SW480 (cell line): ENCODE measurements at regions not wholly inside any gene's neighbourhood (a gene's known extent, or its start where the extent isn't known, plus 50 kb on each side); places are given as distances from the start of the nearest gene placed in this dataset.

Source experiments
- DNase-seq: peaks from one replicate; pipeline ENCODE4 v3.0.0-alpha.2; 2016; ENCODE audit warnings: low spot score

DNA sequence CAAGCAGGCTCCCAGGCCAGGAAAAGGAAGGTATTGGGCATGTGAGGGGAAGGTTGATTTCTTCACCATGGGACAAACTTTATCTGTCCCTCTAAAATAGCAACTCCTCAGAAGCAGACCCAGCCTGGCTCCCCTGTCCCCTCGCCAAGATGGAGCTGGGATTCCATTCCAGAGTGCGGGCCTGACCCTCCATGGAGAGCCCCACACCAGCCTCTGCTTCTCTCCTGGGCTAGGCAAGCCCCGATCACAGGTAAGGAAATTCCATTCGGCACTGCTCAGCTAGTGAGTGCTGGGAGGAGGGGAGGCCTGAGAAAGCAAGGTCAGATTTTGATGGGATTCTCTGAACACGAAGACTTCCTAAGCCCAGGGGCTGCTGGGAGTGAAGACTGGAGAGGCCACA is 98.4 kb downstream of the EFNB1 start:
- DNase-seq: no peak

DNA sequence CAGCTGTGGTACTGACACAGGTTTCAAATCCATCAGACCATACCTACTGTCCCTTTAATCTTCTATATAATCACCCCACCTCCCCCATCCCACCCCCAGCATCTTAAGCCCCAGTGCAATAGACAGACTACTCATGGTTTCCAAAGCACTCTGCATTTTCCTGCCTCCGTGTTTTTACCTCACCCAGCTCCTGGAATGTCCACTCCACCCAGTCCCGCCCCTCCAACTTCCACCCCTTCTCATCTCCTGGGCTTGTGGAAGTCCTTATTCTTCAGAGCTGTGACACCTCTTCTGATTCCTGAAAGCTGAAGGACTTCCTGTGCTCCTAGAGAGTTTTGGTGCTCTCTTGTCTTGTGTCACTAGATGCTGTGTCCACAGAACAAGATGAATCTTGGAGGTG is 94.3 kb downstream of the EFNB1 start:
- no peak for DNase-seq

DNA sequence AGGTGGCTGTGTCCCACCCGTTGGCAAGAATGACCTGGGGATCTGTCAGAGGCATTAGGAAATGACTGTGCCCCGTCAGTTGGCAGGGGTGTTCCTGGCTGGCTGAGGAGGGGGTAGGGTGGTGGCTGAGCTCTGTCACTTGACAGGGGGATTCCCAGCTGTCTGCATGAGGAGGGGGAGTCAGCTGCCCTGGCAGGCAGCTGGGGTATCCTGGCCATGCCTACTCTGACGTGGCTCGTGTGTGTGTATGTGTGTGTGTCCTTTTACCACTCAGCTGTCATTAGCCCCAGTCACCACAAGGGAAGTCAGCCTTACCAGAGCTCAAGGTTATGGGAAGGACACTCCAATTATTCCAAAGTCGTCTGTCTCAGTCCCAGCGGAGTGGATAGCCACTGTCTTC is 93.2 kb downstream of the EFNB1 start:
- no peak for DNase-seq

DNA sequence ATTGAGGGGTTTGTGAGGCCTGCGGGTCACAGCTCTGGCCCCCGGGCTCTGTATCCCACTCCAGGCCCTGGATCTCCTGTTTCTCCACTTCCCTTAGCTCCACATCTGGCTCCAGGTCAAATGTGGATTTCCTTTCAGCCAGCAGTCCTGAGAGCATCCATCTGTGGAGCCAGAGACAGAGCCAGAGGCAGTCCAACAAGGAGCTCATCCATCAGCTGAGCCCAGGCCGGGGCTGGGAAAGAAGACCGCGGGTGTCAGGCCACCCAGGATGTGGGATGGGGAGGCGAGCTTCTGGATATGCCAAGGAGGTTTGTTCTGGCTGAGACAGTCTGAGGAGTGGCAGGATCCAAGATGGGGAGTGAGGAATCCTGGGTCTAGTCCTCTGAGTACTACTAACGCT is 91.7 kb downstream of the EFNB1 start:
- DNase-seq: no peak

DNA sequence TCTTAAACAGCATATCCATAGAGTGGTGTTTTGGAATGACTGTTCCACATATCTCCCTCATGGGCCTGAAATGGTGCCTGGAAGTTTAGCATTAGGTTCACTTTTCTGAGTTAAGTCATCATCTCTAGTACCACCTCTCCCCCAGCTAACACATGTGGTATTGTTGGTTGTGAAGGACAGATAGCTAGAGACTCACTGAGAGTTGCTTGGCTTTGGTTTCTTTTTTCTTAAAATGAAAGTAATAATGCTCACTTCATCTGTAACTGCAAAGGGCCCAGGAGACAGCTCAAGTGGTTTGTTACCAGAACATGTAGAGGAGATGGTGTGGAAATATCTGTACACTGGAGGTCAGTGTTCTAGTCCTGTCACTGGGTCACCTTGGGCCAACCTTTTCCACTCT is 90.9 kb downstream of the EFNB1 start:
- no peak for DNase-seq

DNA sequence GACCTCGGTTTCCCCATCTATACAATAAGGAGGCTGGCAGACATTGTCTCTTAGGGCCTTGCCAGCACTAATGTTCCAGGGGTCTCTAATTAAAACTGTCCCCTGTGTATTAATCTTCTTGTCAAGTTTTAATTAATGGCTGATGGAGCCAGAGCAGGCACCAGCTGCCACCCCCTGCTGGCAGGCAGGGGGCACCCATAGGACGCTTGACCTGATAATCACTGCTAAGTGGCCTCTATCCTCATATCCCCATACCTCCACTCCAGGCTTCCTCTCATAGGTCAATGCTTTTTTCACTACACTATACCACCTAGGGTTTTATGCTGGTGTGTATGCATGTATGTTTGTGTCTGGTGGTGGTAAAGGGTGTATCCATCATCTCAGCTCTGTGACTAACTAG is 89.4 kb downstream of the EFNB1 start:
- DNase-seq: no peak

DNA sequence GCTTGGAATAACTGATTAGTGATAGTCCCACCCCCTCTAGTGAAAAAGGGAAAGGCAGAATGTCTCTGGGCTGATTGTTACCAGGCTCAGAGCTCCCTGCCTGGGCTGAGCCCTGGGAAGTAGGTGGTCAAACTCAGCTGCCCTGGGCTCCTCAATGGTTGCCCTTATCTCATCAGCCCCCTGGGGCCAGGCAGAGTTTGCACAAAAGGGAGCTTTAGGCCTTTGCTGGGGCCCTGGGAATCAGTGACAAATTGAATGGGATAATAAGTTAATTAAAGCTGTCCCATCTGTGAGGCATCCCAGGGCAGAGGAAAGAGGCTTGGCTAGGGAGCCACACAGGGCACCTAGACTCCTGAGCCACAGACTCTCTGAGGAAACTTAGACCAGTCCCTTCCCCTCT is 89.0 kb downstream of the EFNB1 start:
- no peak for DNase-seq

DNA sequence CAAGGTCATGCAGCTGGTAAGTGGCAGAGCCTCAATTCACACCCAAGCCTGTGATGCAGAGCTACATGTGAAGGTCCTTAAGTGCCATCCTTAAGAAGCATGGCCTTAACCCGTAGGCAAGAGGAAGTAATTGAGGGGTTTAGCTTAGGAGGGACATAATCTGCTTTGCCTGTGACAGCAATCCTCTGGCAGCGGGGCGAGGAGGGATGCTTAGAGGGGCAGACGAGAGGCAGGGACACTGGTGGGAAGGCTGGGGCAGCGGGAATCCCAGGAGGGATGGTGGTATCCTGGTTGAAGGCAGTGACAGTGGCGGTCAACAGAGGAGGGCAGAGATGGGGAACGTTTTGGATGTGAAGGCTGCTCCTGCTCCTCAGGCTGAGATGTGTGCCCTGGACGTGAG is 88.1 kb downstream of the EFNB1 start:
- no peak for DNase-seq

DNA sequence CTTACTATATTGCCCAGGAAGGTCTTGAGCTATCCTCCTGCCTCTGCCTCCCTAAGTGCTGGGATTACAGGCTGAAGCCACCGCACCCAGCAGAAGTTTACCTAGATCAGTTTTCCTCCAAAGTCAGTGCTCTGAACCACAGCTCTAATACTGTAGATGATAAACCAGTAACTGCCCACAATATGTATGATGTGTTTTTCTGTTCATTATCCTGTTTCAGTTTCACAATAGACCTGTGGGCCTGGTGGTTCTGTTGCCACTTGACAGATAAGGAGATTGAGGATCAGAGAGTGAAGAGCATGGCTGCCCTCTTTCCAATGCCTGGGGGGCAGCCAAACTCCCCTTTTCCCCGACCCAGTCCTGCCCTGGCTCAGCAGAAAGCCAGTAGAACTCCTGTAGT is 87.0 kb downstream of the EFNB1 start:
- no peak for DNase-seq

DNA sequence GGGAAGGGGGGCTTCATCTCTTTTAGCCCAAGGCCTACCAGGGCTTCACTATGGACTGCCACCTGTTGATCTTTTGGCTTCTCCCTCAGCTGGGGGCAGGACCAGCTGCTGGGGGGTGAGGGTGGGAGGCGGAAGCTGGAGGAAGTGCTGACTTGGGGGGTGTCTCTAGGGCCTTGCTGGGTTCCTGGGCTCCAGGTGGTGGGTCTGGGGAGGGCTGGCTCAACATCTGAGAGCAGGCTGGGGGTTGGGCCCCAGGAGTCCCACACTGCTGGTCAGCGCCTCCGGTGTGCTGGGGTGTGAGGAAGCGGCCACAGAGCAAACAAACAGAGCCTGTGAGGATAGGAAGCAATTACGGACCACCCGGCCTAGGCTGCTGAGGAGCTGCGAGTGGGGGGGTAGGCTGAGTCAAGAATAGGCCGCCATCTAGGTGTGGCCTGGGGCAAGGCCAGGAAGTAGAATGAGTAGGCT is 85.7 kb downstream of the EFNB1 start:
- DNase-seq: no peak

DNA sequence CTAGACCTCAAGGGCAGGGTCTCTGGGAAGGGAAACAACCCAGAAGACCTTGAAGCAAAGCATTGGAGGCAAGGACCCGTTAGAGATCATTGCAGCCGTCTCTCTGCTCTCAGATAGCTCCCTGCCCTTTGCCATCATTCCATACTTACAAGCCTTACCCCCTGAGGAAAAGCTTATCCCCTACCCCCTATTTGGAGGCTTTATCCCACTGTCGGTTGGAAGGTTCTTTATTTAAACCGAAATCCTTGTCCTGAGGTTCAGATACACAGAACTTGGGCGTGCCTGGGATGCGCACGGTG is 84.4 kb downstream of the EFNB1 start:
- DNase-seq: no peak

DNA sequence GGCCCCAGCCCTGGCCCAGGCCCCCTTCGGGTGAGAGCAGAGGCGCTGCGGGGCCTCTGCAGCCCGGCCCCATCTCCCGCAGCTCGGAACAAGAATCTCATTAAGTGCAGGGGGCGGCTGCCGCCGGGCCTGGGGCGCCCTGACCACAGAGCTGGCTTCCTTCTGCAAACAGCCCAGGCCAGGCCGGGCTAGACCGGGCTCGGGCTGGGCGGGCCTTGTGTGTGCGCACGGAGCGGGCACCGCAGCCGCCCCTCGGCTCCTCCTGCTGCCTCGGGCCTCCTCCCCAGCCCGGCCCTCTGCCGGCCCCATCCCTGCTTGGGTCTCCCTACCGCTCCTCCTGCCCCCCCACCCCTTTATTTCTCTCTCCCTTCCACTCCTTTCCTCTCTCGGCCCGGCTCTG is 83.3 kb downstream of the EFNB1 start:
- no peak for DNase-seq

DNA sequence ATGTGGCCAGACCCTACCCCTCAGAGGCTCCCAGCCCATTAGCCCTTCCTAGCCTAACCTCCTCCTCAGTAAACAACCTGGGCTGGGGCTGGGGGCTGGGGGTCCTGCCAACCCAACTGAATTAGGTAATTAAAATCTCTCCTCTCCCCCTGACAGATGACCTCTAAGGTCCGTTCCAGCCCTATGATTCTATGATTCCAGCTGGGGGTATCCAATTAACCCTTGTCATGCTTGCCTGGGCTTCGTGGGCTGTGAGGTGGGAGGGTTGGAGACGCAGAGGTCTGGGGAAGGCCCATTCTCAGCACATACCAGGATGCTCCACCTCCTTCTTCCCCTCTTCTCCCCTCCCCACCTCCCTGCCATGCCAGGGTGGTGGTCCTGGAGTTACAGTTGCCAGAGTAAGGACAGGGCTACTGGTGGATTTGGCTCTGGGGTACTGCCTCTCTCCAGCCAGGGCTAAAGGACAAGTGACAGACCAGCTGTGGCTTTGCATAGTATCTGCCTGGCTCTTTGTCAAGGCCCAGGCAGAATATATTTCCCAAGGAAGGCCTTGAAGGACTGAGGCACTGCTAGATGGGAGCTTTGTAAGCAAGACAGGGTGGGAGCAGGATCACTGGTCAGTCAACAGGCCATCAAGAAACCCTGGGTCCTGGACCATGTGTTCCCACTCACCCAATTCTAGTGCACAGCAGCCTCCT is 82.1 kb downstream of the EFNB1 start:
- no peak for DNase-seq

DNA sequence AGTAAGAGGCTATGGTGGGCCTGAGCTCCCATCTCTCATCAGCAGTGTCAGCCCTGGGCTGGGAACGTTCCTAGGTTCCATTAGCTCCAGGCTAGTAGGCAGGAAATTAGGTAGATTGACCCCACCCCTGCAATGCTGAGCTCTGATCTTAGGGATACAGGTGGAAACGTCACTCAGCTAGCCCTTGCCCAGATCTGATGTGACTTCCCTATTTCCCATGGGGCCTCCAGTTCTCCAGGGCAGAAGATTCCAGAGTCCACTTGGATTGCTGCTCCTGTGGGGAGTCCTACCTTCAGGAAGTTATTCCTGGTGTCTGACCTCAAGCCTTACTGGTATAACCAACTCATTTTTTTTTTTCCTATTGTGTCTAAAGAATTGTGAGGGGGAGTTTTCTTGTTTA is 81.1 kb downstream of the EFNB1 start:
- DNase-seq: no peak

DNA sequence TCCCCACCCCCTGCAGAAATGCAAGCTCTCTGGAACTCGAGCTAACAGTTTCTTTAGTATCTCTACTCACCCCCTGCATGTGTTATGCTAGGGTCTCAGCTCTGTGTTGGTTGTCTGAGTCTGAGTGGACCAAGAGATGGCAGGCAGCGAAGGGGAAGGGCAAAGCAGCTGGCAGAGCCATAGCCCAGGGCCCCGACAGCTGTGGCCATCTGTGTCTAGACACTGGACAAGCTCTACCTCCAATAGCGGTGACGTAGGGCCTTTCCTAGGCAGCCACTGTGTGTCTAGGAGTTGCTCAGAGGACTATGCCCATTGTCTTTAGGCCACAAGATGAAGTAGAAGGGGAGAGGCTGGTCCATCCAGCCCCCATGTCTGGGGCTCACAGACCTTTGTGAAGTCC is 79.2 kb downstream of the EFNB1 start:
- no peak for DNase-seq

DNA sequence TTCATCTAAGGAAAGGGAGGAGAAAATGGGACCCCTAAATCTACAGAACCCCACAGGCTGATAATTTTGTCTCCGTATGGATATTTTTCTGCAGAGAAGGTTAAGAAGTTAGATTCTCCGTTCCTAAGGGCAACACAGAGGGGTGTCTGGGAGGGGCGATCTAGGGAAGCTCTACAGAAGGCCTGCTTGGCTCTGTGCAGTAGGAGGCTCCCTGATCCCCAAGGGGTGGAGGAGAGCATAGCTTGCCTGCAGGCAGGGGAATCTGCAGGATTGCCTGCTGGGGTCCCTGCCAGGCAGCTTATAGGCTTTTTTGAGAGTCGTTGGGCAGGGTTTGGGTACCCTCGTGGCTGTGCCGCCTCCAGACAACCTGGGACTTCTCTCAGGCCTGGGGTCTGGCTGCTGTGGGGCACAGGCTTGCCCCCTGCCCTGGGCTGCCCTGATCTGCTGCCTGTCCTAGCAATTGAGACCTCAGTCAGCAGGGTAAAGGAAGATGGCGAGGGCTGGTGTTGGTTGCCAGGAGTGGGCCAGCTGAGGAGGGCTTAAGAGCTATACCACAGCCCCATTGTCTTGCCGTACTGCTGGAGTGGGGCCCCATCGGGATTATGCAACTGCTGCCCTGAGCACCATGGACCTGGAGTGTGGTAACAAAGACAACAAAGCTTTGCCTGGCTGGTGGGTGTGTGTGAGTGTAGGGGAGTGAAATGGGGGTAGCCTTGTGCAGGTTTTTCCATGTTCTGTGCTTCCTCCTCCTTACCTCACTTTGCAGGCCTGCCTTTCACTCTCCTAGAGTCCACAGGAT is 74.1 kb downstream of the EFNB1 start:
- no peak for DNase-seq

DNA sequence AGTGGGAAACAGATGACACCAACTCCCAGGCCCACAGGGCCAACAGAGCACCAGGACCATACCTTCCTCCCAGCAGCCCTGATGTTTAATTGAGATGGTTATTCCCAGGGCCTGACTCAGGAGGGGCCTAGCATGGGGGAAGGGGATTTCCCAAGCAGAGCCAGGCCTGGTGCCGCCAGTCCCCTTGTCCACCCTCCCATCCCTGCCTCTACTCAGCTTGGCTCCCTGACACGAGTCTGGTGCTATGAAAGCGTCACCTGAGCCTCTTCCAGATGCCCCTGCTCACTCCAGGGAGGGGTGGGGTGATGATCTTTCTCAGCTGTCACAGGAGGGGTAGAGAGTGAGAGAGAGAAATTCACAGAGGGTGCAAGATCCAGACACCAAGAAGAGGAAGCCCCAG is 72.7 kb downstream of the EFNB1 start:
- DNase-seq: no peak

DNA sequence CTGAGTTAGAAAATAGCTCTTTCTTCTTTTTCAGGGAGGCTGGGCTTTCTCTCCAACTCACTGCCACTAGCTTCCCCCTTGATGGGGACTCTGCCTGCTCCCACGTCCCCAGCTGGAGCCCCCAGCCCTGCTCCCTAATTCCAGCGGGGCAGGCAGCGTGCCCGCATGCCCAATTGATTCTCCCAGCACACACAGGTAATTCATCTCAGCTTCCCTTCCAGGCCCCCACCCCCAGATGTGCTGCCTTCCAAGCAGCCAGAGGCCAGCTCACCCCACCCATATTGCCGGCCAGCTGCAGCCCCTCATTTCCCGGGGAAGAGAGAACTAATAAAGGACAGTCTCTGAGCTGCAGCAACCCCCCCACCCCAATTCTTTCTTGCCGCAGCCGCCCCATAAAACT is 69.8 kb downstream of the EFNB1 start:
- DNase-seq: no peak

DNA sequence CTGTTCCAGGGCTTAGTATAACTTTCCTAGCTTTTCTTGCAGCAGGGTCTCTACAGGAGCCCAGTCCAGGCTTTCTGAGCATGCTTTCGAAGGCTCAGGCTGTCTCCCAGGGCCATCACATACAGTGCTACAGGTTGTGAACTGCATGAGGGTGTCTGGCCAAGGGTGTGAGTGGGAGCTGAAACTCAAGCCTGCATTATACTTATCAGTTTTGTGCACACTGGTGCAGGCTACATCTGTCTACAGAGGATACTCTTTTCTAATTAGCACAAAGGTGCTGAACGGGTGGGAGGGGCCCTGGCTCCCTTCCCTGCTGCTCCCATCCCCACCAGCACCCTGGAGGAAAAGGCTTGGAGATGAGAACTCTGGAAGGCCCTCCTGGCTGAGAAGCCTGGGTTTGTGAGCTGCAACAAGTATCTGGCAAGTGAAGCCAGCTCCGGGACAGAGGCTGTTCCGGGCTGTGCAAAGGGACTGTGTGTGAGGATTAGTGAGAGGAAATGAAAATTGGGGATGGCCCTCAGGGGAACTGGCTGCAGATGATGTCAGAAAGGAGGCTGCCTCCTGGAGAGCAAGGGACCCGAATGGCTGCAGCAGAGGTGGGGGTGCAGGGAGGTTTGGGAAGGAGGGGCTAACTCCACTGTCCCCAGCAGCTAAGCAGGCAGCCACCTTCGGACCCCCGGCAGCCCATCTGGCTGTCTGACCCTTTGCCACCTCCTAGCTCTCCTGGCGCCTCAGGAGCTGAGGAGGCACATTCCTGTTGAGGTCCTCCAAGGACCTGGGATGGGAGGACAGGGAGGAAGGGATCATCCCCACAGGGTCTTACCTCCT is 68.5 kb downstream of the EFNB1 start:
- DNase-seq: no peak

DNA sequence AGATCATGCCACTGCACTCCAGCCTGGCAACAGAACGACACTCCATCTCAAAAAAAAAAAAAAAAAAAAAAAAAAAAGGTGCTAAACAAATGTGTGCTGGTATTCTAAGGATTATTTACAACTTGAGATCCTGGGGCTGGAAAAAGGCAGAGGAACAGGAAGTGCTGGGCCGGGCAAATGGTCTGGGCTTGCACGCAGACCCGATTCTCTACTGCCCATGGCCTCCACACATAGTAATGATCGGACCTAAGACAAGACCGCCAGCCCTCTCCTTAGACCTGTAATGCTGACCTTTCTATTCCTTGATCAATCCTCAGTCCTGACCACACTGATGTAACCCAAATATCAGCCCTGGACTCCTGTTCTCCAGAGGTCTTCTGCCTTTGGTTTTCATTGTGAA is 67.8 kb downstream of the EFNB1 start:
- no peak for DNase-seq

DNA sequence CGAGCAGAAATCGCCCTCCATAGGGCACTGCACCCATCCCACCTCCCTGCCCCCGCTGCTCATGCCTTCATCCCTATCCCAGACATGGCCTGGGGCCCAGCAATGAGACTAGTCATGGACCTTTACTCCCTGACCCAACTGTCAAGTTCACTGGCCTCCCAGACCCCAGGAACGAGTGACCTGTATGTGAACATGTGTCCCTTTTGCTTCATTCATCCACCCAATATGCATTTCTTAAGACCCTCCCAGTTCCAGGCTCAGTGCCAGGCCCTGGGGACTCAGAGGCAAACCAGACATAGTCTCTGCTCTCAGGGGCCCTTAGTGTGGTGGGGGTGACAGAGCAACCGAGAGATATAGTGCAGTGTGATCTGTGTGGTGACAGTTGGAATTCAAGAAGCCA is 67.0 kb downstream of the EFNB1 start:
- no peak for DNase-seq

DNA sequence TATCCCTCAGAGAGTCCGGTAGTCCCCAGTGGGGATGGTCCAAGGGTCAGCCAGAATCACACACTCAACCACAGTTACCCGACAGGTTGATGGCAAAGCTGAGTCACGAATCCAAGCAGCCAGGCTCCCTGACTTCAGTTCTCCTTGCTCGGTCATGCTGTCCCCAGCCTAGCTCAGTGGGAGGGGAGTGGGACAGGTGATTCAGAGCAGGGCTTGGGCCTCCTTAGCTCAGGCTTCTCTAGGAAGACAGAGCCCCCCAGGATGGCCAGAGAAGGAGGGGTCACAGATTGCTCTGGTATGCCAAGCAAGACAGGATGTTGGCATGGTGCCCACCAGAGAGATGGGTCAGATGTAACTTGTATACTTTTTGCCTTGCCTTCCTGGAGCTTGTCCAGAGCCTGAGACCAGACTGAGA is 66.5 kb downstream of the EFNB1 start:
- DNase-seq: peak; percentile 77
